GM12865 (cell line): ENCODE measurements at regions not wholly inside any gene's neighbourhood (a gene's known extent, or its start where the extent isn't known, plus 50 kb on each side); places are given as distances from the start of the nearest gene placed in this dataset.

Experiments
- DNase-seq: peaks from one replicate; pipeline ENCODE4 v3.0.0; 2010; ENCODE audit warnings: low read depth
- H3K4me3 ChIP-seq: 2 replicates; pipeline ENCODE4 v1.5.1; 2011; ENCODE audit warnings: mild to moderate bottlenecking, low read depth, low read length, control low read depth
- CTCF ChIP-seq: IDR thresholded peaks from 2 replicates; pipeline ENCODE4 v1.5.1; 2011; ENCODE audit warnings: low read length, control low read depth, low read depth, inconsistent platforms; ENCODE audit not compliant: insufficient read depth; ENCODE audit errors: missing control alignments

- TF ChIP-seq CTCF = no peak
- no peak for DNase-seq
- H3K4me3 ChIP-seq = no peak overlapping the region
Measured at GRCh38 chr4:20318909-20319277, 67.2 kb downstream of the SLIT2 start.

DNA sequence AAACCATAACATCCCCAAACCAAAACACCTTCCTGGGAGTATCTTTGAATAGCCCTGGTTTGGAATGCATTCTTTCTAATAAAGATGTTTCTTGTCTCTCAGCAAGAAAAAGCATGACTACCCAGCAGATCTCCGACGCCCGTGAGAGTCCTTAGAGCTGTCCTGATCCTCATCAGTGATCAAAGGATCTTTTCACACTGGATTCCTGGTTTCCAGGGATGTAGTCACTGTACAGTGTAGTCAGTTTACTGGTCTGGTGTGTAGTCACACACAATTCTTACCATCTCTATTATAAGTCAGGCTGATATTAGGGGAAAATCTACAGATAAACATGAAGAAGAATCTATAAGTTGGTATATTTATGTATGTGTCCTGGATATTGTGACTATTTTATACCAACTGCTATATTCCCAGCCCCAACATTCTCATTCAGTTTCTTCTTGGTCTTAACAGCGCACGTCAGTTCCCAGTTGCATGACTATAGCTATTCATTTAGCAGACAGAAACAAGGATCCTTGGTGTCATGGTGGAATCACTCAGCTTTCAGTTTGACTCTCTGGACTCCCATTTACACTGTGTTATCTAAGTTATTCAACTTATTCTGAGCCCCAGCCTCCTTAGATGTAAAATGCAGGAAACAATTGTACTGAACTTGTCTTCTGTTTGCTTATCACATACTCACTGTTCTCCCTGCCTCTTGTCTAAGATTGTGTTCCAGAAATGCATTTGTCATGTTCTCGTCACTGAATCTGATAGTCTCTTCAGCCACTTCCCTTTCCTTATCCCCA lies 68.3 kb downstream of the SLIT2 start:
- no peak for TF ChIP-seq CTCF
- DNase-seq = peak; percentile 17
- H3K4me3 ChIP-seq = no peak overlapping the region

GRCh38 chr4:20323991-20324390 lies 72.3 kb downstream of the SLIT2 start:
- no peak for DNase-seq
- H3K4me3 ChIP-seq = no peak overlapping the region
- TF ChIP-seq CTCF = no peak

GRCh38 chr4:20326460-20326859 lies 74.8 kb downstream of the SLIT2 start:
- no peak for TF ChIP-seq CTCF
- no peak overlapping the region for H3K4me3 ChIP-seq
- DNase-seq = no peak

GRCh38 chr4:20326977-20327376 lies 75.3 kb downstream of the SLIT2 start:
- TF ChIP-seq CTCF = no peak
- DNase-seq = no peak
- H3K4me3 ChIP-seq = no peak overlapping the region

GRCh38 chr4:20327808-20328207 lies 76.1 kb downstream of the SLIT2 start:
- H3K4me3 ChIP-seq = no peak overlapping the region
- no peak for TF ChIP-seq CTCF
- DNase-seq = no peak

DNA sequence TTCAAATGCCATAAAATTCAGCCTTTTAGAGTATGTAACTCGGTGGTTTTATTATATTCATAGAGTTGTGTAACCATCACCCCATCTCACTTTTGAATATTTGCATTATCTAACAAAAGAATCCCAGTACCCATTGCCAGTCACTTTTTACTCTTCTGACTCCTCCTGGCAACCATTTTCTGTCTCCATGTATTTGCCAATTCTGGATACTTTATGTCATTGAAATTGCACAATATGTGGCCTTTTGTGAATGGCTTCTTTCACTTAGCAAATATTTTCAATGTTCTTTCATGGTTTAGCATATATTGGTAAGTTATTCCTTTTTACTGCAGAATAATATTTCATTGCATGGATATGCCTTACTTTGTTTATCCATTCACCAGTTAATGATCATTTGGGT lies 79.9 kb downstream of the SLIT2 start:
- DNase-seq = no peak
- no peak overlapping the region for H3K4me3 ChIP-seq
- TF ChIP-seq CTCF = no peak
